HG03175 (cell line): ENCODE measurements at regions not wholly inside any gene's neighbourhood (a gene's known extent, or its start where the extent isn't known, plus 50 kb on each side); places are given as distances from the start of the nearest gene placed in this dataset.
"Not testable (repeated sequence)": the region's sequence is repeated elsewhere in the genome, so short reads cannot be mapped to it uniquely, and the experiment has no call there.

Source experiments
- ATAC-seq: cut with Tn5 transposase; IDR thresholded peaks from one replicate; pipeline ENCODE4 v1.9.1; 2021; ENCODE audit warnings: mild to moderate bottlenecking, moderate library complexity; ENCODE audit not compliant: unreplicated experiment

- ATAC-seq = no peak
Observed at GRCh38 chr1:188769181-188769580, 1708.5 kb downstream of the BRINP3 start.

GRCh38 chr1:188769936-188770335 lies 1707.7 kb downstream of the BRINP3 start:
- no peak for ATAC-seq

- ATAC-seq = no peak
Observed at GRCh38 chr1:188778578-188778977, 1699.1 kb downstream of the BRINP3 start.

- peak; percentile 84 for ATAC-seq
Observed at GRCh38 chr1:188782220-188782841, 1695.3 kb downstream of the BRINP3 start.

GRCh38 chr1:188794969-188795368 lies 1682.7 kb downstream of the BRINP3 start:
- no peak for ATAC-seq

- ATAC-seq = not testable (repeated sequence)
Observed at GRCh38 chr1:188812153-188812552, 1665.5 kb downstream of the BRINP3 start.

- ATAC-seq = not testable (repeated sequence)
Observed at GRCh38 chr1:188812836-188813573, 1664.7 kb downstream of the BRINP3 start.

- no peak for ATAC-seq
Observed at GRCh38 chr1:188817814-188818213, 1659.8 kb downstream of the BRINP3 start.

GRCh38 chr1:188822248-188822647 lies 1655.4 kb downstream of the BRINP3 start:
- no peak for ATAC-seq

GRCh38 chr1:188825471-188825870 lies 1652.2 kb downstream of the BRINP3 start:
- no peak for ATAC-seq

- ATAC-seq = no peak
Observed at GRCh38 chr1:188826800-188827199, 1650.9 kb downstream of the BRINP3 start.

GRCh38 chr1:188827400-188827799 lies 1650.3 kb downstream of the BRINP3 start:
- ATAC-seq = no peak

- ATAC-seq = not testable (repeated sequence)
Observed at GRCh38 chr1:188841111-188841696, 1636.5 kb downstream of the BRINP3 start.

- no peak for ATAC-seq
Observed at GRCh38 chr1:188846468-188846867, 1631.2 kb downstream of the BRINP3 start.

GRCh38 chr1:188857526-188858087 lies 1620.1 kb downstream of the BRINP3 start:
- no peak for ATAC-seq

GRCh38 chr1:188867614-188868013 lies 1610.0 kb downstream of the BRINP3 start:
- ATAC-seq = no peak

- no peak for ATAC-seq
Observed at GRCh38 chr1:188871164-188871563, 1606.5 kb downstream of the BRINP3 start.

GRCh38 chr1:188872376-188872775 lies 1605.3 kb downstream of the BRINP3 start:
- ATAC-seq = no peak

GRCh38 chr1:188877668-188878067 lies 1600.0 kb downstream of the BRINP3 start:
- no peak for ATAC-seq

- no peak for ATAC-seq
Observed at GRCh38 chr1:188888386-188888785, 1589.3 kb downstream of the BRINP3 start.

- ATAC-seq = no peak
Observed at GRCh38 chr1:188889166-188889565, 1588.5 kb downstream of the BRINP3 start.

GRCh38 chr1:188891958-188892357 lies 1585.7 kb downstream of the BRINP3 start:
- ATAC-seq = no peak
